Endothelial cell of umbilical vein (primary cell): ENCODE measurements at regions not wholly inside any gene's neighbourhood (a gene's known extent, or its start where the extent isn't known, plus 50 kb on each side); places are given as distances from the start of the nearest gene placed in this dataset.

ENCODE experiments used
- BruUV-seq: library from RNA; stranded (reverse); fragments of 400-500 nt; replicated peaks from 2 replicates; lab custom pipeline; 2021; lab: Mats Ljungman, UMichigan
- CTCF ChIA-PET: fragments of 300-600, 350-600 bp; sonication (Branson Sonifier 250); formaldehyde crosslinking; loops from one replicate; lab custom pipeline; 2021; ENCODE audit warnings: antibody characterized with exemption, inconsistent platforms; lab: Charles Lee
- POLR2A ChIA-PET: fragments of 300-600, 350-600 bp; sonication (Branson Sonifier 250); formaldehyde crosslinking; loops from one replicate; lab custom pipeline; 2021; ENCODE audit warnings: antibody characterized with exemption, inconsistent platforms; lab: Charles Lee
- DNase-seq: peaks from one replicate; pipeline ENCODE4 v3.0.0-alpha.2; 2011; ENCODE audit warnings: low read depth, low spot score
- FAIRE-seq: peaks from 2 replicates; lab custom pipeline; 2011; peaks lifted over from hg19 to GRCh38; lab: Jason Lieb, UNC
- H2AFZ ChIP-seq: 2 replicates; pipeline ENCODE4 v1.6.0; 2012; ENCODE audit warnings: low read depth, low read length, control low read depth, inconsistent platforms
- H3K27ac ChIP-seq: 2 replicates; pipeline ENCODE4 v1.5.1; 2011; ENCODE audit warnings: low read depth, mild to moderate bottlenecking, control low read depth, low read length, moderate library complexity; ENCODE audit not compliant: insufficient read depth
- H3K27me3 ChIP-seq, 2 experiments: 2 replicates each; pipeline versions ENCODE4 v1.6.0 to v1.6.1; 2011; ENCODE audit warnings: low read length in 2 of 2, mixed read lengths in 1 of 2; ENCODE audit not compliant: control insufficient read depth in 2 of 2, insufficient read depth in 2 of 2
- H3K36me3 ChIP-seq, 2 experiments: 2 replicates in 1 of 2; 3 replicates in 1 of 2; pipeline ENCODE4 v1.5.1; 2011; ENCODE audit warnings: low read length in 2 of 2, mild to moderate bottlenecking in 1 of 2, moderate library complexity in 1 of 2; ENCODE audit not compliant: control insufficient read depth in 2 of 2, insufficient read depth in 2 of 2; ENCODE audit errors: extremely low read depth in 1 of 2
- H3K4me1 ChIP-seq: 3 replicates; pipeline ENCODE4 v1.5.1; 2011; ENCODE audit warnings: mild to moderate bottlenecking, low read length; ENCODE audit not compliant: control insufficient read depth, insufficient read depth; ENCODE audit errors: extremely low read depth
- H3K4me2 ChIP-seq: 2 replicates; pipeline ENCODE4 v1.6.1; 2011; ENCODE audit warnings: low read length, control low read depth, mixed read lengths; ENCODE audit not compliant: insufficient read depth
- H3K4me3 ChIP-seq, 3 experiments: fragments of 200-600 bp in 1 of 3; sonication (generic), shearing (Covaris generic) in 1 of 3; replicated peaks in 1 of 3; 2 replicates each; pipeline ENCODE4 v1.5.1; 2011 to 2016; ENCODE audit warnings: control low read depth in 3 of 3, low read length in 3 of 3, mild to moderate bottlenecking in 2 of 3, inconsistent platforms in 1 of 3, low read depth in 1 of 3, moderate library complexity in 1 of 3; ENCODE audit not compliant: insufficient read depth in 1 of 3
- H3K79me2 ChIP-seq: 2 replicates; pipeline ENCODE4 v1.6.0; 2012; ENCODE audit warnings: low read length, inconsistent platforms; ENCODE audit not compliant: control insufficient read depth, insufficient read depth
- H3K9ac ChIP-seq: replicated peaks from 2 replicates; pipeline ENCODE3; 2011; ENCODE audit warnings: low read length, control low read depth; ENCODE audit not compliant: insufficient read depth; ENCODE audit errors: extremely low read depth
- H3K9me1 ChIP-seq: replicated peaks from 3 replicates; pipeline ENCODE4 v1.6.0; 2011; ENCODE audit warnings: mild to moderate bottlenecking, low read length; ENCODE audit not compliant: control insufficient read depth, insufficient read depth; ENCODE audit errors: extremely low read depth
- H3K9me3 ChIP-seq: replicated peaks from 2 replicates; pipeline ENCODE4 v1.5.1; 2012; ENCODE audit warnings: low read length, inconsistent platforms; ENCODE audit not compliant: control insufficient read depth, insufficient read depth
- H4K20me1 ChIP-seq: replicated peaks from 2 replicates; pipeline ENCODE3; 2011; ENCODE audit warnings: mild to moderate bottlenecking, low read length; ENCODE audit not compliant: control insufficient read depth, insufficient read depth; ENCODE audit errors: extremely low read depth
- CTCF ChIP-seq, 2 donors: IDR thresholded peaks; 1 replicate in 1 of 2; 2 replicates in 1 of 2; pipeline ENCODE4 v1.5.1; 2011; ENCODE audit warnings: low read length in 2 of 2, mild to moderate bottlenecking in 2 of 2, moderate library complexity in 2 of 2, control low read depth in 1 of 2, inconsistent platforms in 1 of 2, low read depth in 1 of 2; ENCODE audit not compliant: insufficient read depth in 1 of 2; ENCODE audit errors: extremely low read depth in 1 of 2
- EZH2 ChIP-seq: IDR thresholded peaks from 2 replicates; pipeline ENCODE4 v1.6.1; 2012; ENCODE audit warnings: borderline replicate concordance, low read depth, mild to moderate bottlenecking, moderate library complexity, low read length, inconsistent platforms; ENCODE audit not compliant: severe bottlenecking
- FOS ChIP-seq: IDR thresholded peaks from 2 replicates; pipeline ENCODE4 v1.6.1; 2011; ENCODE audit warnings: mild to moderate bottlenecking, low read length, moderate library complexity, borderline replicate concordance; ENCODE audit not compliant: insufficient read depth
- GATA2 ChIP-seq: IDR thresholded peaks from 2 replicates; pipeline ENCODE4 v1.7.0; 2011; ENCODE audit warnings: low read depth, mild to moderate bottlenecking, moderate library complexity, mixed read lengths, low read length; ENCODE audit not compliant: insufficient read length, insufficient read depth
- JUN ChIP-seq: IDR thresholded peaks from 2 replicates; pipeline ENCODE4 v1.6.1; 2011; ENCODE audit warnings: borderline replicate concordance, low read depth; ENCODE audit not compliant: insufficient read length, insufficient read depth
- MYC ChIP-seq: IDR thresholded peaks from one replicate; pipeline ENCODE4 v1.6.1; 2011; ENCODE audit warnings: mild to moderate bottlenecking, low read depth, low read length
- POLR2A ChIP-seq: IDR thresholded peaks from 2 replicates; pipeline ENCODE4 v1.6.1; 2012; ENCODE audit warnings: low read depth, mild to moderate bottlenecking, control low read depth, low read length
- POLR2AphosphoS5 ChIP-seq: IDR thresholded peaks from 2 replicates; pipeline ENCODE4 v1.6.1; 2012; ENCODE audit warnings: low read depth, mild to moderate bottlenecking, control low read depth, low read length, moderate library complexity; ENCODE audit not compliant: insufficient read depth
- dilution Hi-C: fragments of 300-500 bp; cut with MboI; formaldehyde crosslinking; loops from one replicate; pipeline ENCODE4 v1.15.0; 2019; ENCODE audit warnings: low sequenced_read_pairs; ENCODE audit not compliant: extremely low pct_ligation_motif_present
- intact Hi-C: fragments of 100-400 bp; cut with micrococcal nuclease; formaldehyde crosslinking; loops from one replicate; pipeline ENCODE4 v1.10.0; 2022
- TF ChIP-seq, protein P1 (sequence below): IDR thresholded peaks from 2 replicates; pipeline ENCODE4 v1.6.1; 2011; ENCODE audit not compliant: insufficient read depth, insufficient read length

- no peaks in the 10 kb centered on the region for H3K27me3 ChIP-seq
- no peaks in the 10 kb centered on the region for H3K79me2 ChIP-seq
- H3K36me3 ChIP-seq = no peaks in the 10 kb centered on the region
- dilution Hi-C loops = no loop called here
- no peaks in the 10 kb centered on the region for H3K9me3 ChIP-seq
- CTCF ChIA-PET = interaction anchor here (0.7 kb wide), 1 partner anchor 15 kb away, joined by 3 read pairs; no protein-coding TSS in a partner anchor
- H3K4me2 ChIP-seq = no peak overlapping the region
- no TSS peak for BruUV-seq
- H3K4me1 ChIP-seq = peaks cover 5% of the 10 kb centered on the region
- no peak for DNase-seq
- H4K20me1 ChIP-seq = no peaks in the 10 kb centered on the region
- intact Hi-C loops = no loop called here
- no peak overlapping the region for H3K4me3 ChIP-seq
- FAIRE-seq = no peak
- no peak overlapping the region for H3K9ac ChIP-seq
- TF ChIP-seq MYC (no peak), POLR2AphosphoS5 (no peak), FOS (no peak), CTCF (IDR thresholded peaks at IDR 0.05; ENCODE audit: extremely low read depth in 1 of 2, insufficient read depth in 1 of 2, low read depth in 1 of 2, low read length in 2 of 2) (no peak), GATA2 (no peak), JUN (no peak), POLR2A (no peak), EZH2 (no peak)
- TF ChIP-seq, protein P1, sequence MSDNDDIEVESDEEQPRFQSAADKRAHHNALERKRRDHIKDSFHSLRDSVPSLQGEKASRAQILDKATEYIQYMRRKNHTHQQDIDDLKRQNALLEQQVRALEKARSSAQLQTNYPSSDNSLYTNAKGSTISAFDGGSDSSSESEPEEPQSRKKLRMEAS = no peak
- no peak overlapping the region for H3K27ac ChIP-seq
- no peaks in the 10 kb centered on the region for H3K9me1 ChIP-seq
- H2AFZ ChIP-seq = no peak overlapping the region
- POLR2A ChIA-PET = no interaction called here
These were observed 228.4 kb upstream of the COPS8 start for GRCh38 chr2:236857246-236857645.
